Endothelial cell of hepatic sinusoid (primary cell): ENCODE measurements at regions not wholly inside any gene's neighbourhood (a gene's known extent, or its start where the extent isn't known, plus 50 kb on each side); places are given as distances from the start of the nearest gene placed in this dataset.

Experiments
- in situ Hi-C: cut with HindIII; loops from 2 replicates; pipeline ENCODE4 v1.10.0; 2017; ENCODE audit warnings: low sequenced_read_pairs

DNA sequence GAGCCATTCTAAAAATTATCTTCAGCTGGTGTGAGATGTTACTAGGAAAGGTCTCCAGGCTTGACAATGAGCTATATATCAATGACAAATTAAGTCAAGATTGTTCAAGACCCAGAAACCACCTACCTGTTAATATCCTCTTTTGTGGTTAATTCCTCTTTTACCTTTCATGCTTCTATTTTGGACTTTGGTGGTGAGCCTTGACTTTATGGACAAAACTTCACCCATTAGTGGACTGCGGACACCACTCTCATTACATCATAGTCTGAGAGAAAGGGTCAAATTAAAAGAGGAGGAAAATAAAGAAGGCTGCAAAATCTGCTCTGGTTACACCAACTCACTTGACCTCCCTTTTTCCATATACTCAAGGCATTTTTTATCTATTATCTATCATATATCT, 271.5 kb upstream of the TTC14 start:
- in situ Hi-C loops: no loop called here

DNA sequence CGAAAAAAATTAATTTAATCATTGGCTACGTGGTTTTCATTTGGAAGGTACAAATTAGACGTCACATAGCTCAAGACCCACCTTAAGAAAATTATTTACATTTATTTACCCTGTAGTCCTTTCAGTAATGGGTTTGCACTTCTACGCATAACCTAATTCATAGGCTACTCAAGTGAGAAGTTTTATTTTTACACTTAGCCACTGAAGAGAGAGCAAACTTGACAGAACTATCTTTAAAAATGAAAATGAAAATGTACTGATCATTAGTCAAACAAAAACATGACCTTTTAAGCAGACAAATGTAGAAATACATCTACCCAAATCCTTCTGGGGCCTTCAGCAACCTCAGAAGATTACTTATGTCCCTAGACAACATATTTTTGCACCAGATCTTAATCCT, 269.4 kb upstream of the TTC14 start:
- in situ Hi-C loops: no loop called here

DNA sequence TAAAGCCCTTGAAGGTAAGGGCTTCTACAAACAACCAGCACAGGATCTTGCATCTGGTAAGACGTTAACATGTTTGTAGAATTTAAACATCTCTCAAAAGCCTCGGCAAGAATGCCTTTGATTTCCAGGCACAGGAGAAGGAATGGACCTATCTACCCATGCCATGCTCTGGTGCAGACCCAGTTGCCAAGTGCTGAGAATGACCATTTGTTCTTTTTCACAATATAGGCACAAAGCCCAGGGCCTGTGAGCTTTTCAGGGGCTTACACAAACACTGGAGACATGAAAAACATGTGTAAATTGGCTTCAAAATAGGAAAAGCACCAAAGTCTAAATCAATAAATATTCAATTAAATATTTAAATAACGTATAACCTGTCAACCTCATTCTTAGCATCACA, 266.9 kb upstream of the TTC14 start:
- in situ Hi-C loops: no loop called here

DNA sequence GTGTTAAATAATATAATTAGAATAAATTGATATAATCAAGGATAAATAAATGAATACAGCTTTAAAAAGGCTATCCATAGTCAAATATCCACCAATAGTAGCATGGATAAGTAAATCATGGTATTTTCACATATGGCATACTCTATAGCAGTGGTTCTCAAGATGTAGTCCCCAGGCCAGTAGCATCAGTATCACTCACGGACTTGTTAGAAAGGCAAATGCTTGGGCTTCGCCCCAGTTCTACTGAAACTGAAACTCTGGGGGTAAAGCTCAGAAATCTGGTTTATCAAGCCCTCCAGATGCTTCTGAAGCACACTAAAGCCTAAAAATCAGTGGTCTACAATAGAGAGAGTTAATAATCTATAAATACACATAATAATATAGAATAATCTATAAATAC, 261.6 kb upstream of the TTC14 start:
- in situ Hi-C loops: no loop called here

DNA sequence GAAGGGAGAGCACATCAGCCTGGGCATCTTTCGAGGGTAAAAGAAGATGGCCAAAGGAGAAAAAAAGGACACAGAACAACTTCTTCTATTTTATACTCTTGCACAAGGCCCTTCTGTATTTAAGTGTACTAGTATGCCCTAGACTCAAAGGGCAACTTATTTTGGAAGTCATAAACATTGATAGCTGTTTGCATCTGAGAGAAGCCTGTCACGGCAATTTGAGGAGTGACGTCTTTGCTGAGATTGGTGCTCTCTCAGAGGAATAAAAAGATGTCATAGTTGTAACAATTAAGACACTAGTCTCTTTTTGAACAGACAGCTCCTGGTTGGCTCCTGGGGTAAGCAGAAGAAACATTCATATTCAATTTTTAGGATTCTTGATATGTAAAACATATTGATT, 260.4 kb upstream of the TTC14 start:
- in situ Hi-C loops: no loop called here

DNA sequence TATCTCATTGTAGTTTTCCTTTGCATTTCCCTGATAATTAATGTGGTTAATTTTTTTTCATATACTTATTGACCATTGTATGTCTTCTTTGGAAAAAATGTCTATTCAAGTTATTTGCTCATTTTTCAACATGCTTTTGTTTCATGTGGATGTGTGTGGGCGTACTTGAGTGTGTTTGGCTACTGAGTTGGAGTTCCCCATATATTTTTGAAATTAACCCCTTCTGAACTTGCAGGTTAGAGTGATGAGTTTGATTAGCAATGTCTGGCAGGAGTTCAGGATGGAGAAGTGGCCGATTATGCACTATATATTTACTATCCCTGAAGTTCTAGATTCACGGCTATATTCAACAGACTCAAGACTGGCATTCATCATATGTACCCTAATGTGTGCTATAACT, 250.4 kb upstream of the TTC14 start:
- in situ Hi-C loops: no loop called here

DNA sequence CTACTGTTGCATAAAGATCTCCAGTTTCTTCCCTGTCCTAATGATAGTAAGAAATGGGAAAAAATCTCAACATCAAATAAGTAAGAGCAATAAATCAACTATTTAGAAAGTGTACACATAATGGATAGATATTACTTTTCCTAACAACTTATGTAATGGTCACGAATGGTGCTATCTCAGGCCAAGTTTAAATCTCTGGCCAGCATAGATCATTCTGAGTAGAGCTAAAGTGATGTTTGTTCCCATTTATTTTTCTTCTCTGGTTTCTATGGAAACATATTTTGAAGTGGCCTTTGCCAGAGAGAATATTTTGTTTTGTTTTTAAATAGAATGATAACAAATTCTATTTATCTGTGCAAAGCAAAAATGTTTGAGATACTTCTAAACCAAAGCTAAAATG, 249.7 kb upstream of the TTC14 start:
- in situ Hi-C loops: no loop called here

DNA sequence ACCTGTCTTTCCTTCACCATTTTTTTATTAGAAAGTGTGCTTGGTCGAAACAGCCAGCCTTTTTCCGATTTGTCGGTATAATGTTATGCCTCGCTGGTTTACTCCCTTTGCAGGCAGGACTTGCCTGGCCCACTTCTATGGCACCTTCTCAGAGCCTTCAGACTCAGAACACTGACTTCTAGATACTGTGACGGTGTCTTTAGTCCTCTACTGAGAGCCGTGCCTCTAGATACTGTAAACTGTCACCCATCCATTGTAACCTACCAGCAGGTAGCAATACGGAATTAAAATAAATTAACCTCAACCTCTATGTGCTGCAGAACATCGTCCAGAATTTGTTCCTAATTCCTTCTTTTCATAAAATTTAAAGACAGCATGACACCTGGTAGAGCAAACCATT, 247.7 kb upstream of the TTC14 start:
- in situ Hi-C loops: no loop called here

DNA sequence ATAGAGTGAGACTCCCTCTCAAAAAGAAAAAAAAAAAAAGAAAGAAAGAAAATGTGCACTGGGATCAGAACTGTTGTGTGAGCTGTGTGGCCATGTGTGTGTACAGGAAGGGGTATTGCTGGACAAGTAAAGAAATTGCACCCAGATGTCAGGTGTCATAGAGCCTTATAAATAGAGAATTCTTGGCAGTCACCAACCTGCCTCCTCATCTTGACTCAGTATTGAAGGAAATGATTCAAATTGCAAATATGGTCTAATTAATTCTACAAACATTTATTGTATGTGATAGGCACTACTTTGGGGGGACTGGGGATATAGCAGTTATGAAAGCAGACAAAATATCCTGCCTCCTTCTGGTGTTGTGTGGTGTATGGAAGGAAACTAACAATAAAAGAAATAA, 243.8 kb upstream of the TTC14 start:
- in situ Hi-C loops: no loop called here

DNA sequence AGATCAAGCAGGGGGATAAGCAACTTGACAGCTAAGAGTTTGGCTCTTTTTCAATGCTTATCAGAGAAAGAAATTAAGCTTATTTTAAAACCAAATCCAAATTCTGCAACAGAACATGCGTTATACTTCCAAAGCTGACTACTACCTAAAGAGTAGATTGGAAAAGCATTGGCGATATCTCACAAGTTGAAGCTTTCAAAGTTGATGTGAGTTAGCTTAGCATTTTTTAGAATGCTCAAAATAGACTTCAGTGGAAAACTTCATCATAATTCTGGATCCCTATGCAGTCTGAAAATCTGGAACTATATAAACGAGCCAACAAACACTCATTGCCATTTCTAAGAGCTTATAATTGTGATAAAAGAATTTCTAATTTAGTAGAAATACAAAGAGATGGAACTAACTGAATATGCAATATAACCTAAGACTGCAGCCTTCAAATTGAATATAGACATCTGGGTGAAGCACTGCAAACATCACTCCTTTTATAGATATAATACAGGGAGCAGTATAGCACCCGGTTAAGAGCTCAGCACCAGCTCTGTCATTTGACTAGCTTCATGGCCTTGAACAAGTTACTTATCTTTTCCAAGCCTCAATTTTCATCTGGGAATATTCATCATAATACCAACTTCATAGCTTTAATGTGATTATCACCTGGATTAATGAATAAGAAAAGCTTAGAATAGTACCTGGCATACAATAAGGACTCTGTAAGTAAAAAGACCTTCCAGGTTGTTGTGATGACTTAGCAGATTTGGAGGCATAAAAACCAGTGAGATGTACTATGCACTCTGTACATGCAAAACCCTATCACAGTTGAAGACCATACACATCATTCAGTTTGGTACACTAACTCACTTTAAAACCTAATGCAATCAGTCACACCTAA, 242.7 kb upstream of the TTC14 start:
- in situ Hi-C loops: no loop called here

DNA sequence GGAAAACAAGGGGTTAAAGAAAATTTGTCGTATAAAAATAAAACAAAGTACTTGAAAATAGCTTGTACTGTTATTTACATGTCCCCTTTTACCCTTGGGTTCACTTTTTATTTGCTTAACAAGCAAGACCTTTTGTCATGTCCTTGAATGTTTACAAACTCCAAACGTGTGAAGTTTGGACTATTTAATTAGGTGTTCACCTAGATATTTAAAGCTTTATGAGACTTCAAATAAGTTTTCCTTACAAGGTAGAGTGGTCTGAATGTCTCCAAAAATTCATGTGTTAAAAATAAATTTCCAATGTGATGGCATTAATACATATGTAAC, 242.0 kb upstream of the TTC14 start:
- in situ Hi-C loops: loop anchor here (5.0 kb wide), 1 partner anchor 42 kb away; no protein-coding TSS in a partner anchor

DNA sequence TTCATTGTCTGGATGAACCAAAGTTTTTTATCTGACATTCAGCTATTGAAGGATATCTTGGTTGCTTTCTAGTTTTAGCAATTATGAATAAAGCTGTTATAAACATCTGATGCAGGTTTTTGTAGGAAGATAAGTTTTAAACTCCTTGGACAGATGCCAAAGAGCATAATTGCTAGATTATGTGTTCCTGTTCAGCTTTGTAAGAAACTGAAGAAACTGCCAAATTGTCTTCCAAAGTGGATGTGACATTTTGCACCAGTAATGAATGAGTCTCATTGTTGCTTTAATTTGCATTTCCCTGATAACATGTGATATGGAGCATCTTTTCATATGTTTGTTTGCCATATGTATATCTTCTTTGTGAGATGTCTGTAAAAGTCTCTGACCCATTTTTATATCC, 239.9 kb upstream of the TTC14 start:
- in situ Hi-C loops: loop anchor here (5.0 kb wide), 1 partner anchor 40 kb away; no protein-coding TSS in a partner anchor

DNA sequence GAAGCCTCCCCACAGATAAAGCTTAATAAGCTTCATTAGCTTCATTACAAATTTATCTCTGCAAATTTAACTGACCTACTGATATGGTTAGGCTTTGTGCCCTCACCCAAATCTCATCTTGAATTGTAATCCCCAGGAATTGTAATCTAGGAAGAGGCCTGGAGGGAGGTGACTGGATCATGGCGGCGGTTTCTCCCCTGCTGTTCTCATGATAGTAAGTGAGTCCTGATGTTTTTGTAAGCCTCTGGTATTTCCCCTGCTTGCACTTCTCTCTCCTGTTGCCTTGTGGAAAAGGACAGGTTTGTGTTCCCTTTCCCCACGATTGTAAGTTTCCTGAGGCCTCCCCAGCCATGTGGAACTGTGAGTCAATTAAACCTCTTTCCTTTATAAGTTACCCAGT, 226.1 kb upstream of the TTC14 start:
- in situ Hi-C loops: no loop called here

DNA sequence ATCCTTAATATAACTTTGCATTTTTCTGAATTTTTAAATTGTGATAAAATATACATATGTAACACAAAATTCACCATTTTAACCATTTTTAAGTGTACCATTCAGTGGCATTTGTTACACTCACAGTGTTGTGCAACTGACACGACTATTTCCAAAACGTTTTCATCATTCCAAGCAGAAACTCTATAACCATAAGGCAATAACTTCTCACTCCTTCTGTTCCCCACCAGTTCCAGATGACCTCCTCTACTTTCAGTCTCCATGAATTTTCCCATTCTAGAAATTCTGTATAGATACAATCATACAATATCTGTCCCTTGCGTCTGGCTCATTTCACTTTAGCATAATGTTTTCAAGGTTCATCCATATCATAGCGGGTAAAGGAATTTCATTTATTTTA, 223.5 kb upstream of the TTC14 start:
- in situ Hi-C loops: no loop called here

DNA sequence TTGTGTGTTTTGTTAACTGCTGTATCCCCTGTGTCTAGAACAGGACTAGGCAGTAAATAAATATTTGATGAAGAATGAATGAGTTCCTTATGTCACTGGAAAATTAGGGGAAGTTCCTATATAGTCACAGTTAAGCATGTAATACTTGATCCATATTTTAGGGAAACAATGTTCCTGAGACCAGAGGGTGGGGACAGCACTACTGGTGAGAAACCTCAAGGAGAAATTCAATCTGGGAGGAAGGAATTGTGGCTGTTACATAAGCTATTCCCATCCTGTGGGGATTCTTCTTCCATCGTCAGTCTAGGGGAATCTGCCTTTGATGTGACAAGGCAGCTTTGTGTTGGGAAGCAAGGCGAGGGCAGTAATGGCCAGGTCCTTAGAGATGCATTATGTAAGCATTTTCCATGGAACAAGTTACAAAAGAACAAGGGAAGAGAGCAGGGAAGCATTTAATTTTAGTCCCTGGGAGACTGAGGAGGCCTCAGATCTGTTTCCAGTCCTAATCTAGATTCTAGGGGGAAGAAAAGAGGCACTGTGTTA, 219.3 kb upstream of the TTC14 start:
- in situ Hi-C loops: no loop called here

DNA sequence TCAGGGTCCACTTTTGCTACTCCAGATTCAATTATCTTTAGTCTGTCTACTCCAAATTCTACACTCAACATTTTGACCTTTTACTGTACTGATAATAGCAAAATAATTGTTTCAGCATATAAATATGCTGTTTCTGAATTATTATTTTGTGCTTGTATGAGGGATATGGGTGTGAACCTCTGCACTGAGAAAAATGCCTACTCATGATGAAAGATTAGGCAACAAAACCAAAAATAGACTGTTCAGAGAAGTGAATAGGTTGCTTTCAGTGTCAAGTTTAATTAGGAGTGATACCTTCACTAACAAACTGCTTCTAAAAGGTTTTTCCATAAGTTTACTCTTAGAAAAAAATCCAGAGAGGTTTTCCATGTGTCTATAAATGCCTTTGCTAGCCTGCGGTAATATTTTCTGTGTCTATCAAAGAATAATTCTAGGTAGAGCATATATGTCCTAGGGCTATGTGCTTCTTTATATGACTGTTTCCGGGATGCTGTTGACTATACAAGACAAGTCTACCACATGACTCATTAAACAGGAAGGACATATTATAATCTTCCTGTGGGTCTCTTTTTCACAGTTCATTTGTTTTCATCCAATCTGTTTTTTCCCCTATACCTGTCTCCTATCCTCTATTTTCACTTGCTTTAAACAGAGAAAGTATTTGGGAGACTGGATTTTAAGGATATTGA, 218.5 kb upstream of the TTC14 start:
- in situ Hi-C loops: no loop called here

DNA sequence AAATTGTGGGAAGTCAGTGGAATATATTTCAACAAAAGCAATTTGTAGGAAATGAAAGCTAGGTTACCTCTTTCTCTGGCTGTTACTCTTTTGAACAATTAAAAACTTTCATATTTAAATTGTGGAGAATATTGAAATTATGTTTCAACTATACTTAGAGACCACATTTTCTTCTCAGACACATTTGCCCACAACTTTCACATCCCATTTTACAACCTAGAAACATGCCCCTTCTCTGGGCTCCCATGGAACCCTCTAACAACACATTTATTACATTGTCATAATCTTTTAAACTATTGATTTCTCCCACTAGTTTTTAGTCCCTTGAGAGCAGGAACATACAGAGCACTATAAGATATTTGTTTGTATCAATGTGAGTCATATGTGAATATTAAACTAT, 211.7 kb upstream of the TTC14 start:
- in situ Hi-C loops: no loop called here

DNA sequence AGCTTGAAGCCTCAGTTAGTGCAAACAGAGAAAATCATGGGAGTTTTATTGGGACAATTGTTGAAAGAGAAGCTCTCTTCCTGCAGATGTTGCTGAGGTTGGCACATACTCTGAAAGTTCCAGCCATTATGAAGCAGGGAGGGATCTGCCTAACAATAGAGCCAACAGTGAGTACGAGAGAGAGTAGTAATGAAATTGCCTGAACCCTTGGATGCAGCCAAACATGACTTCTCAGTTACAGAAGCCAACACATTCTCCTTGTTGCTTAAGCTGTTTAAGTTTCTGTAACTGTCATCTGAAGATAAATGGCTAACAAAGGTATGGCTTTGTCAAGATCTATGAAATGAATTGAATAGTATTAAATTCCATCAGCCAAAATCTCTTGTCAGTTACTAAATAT, 211.0 kb upstream of the TTC14 start:
- in situ Hi-C loops: no loop called here

DNA sequence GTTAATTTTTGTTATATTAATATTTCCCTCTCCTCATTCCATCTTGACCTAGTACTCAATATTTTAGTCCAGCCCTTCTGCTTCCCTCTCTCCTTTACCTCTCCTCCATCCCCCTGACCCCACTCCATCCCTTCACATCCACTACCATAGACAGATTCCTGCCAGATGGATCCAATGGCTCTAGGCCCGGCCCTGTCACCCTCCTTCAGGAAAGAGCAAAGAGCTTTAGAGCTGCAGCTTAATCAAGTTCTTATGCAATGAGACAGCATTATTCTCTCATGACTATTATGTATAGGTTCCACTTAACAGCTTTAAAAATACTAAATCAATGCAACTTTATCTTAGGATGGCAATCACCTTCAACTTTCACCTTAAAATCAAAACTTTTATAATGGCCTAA, 200.7 kb upstream of the TTC14 start:
- in situ Hi-C loops: loop anchor here (5.0 kb wide), 1 partner anchor 39 kb away; no protein-coding TSS in a partner anchor

DNA sequence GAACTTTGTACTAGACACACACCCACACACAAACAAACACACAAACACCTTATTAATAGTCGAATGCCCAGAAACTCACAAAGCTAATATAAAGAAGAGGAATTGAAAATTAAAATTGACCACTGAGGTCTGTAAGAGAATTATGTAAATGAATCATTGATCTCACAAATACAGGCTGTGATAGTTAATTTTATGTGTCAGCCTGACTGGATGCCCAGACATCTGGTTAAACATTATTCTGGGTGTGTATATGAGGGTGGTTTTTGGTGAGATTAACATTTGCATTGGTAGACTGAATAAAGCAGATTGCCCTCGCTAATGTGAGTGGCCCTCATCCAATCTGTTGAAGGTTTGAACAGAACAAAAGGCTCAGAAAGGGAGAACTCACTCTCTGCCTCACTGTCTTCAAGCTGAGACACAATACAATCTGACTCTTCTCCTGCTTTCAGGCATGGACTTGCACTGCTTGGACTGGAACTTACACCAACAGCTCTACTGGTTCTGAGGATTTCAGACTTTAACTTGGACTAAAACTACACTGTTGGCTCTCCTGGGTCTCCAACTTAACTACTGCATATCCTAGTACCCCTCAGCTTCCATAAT, 199.4 kb upstream of the TTC14 start:
- in situ Hi-C loops: loop anchor here (5.0 kb wide), 1 partner anchor 40 kb away; no protein-coding TSS in a partner anchor

DNA sequence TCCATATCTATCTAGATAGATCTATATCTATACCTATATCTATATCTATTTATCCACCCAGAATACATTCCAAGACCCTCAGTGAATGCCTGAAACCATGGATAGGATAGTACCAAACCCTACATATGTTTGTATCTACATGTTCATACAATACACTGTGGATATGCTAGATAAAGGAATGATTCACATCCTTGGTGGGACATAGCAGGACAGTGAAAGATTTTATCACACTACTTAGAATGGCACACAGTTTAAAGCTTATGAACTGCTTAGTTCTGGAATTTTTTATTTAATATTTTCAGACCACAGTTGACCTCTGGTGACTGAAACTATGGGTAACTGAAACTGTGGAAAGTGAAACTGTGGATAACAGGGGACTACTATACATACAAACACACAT, 198.8 kb upstream of the TTC14 start:
- in situ Hi-C loops: loop anchor here (5.0 kb wide), 1 partner anchor 41 kb away; no protein-coding TSS in a partner anchor

DNA sequence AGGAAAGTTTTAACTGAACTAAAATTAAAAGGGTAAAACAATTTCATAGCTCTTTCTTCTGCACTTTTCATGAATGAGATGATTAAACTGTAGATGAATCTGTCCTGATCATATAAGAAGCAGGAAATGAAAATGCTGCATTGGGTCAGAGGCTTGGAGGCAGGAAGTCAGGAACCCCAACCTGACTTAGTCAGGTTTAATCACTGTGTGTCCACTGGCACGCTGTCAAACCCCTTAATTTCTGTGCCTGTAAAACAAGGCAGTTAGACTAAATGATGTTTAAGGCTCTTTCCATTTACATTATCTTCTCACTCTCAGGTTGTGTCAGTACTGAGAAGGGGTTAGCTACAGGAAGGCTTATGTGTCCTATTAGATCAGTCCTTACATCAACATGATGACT, 193.3 kb upstream of the TTC14 start:
- in situ Hi-C loops: no loop called here
